Osteocyte (in vitro differentiated cells): ENCODE measurements at regions not wholly inside any gene's neighbourhood (a gene's known extent, or its start where the extent isn't known, plus 50 kb on each side); places are given as distances from the start of the nearest gene placed in this dataset.

ENCODE experiments used
- DNase-seq: peaks from one replicate; pipeline ENCODE4 v3.0.0; 2021; ENCODE audit warnings: mixed read lengths; ENCODE audit not compliant: unreplicated experiment; ENCODE audit errors: extremely low spot score
- H3K27ac Mint-ChIP-seq: one replicate; pipeline ENCODE4 v1.8.0; 2021; ENCODE audit warnings: mild to moderate bottlenecking, mixed read lengths; ENCODE audit not compliant: unreplicated experiment
- H3K27me3 Mint-ChIP-seq: one replicate; pipeline ENCODE4 v1.8.0; 2021; ENCODE audit warnings: mixed read lengths; ENCODE audit not compliant: unreplicated experiment
- H3K36me3 Mint-ChIP-seq: one replicate; pipeline ENCODE4 v1.8.0; 2021; ENCODE audit warnings: mixed read lengths; ENCODE audit not compliant: unreplicated experiment
- H3K4me1 Mint-ChIP-seq: one replicate; pipeline ENCODE4 v1.8.0; 2021; ENCODE audit warnings: mixed read lengths; ENCODE audit not compliant: unreplicated experiment
- H3K4me3 Mint-ChIP-seq: one replicate; pipeline ENCODE4 v1.8.0; 2021; ENCODE audit warnings: mild to moderate bottlenecking, moderate library complexity, mixed read lengths; ENCODE audit not compliant: unreplicated experiment
- H3K9me3 Mint-ChIP-seq: one replicate; pipeline ENCODE4 v1.8.0; 2021; ENCODE audit warnings: mixed read lengths; ENCODE audit not compliant: unreplicated experiment
- TF ChIP-seq, protein P1 (sequence below): fragments of 200-600 bp; sonication (generic); IDR thresholded peaks from 2 replicates; pipeline ENCODE4 v1.5.0; 2021; ENCODE audit warnings: antibody characterized with exemption, mild to moderate bottlenecking, moderate library complexity

DNA sequence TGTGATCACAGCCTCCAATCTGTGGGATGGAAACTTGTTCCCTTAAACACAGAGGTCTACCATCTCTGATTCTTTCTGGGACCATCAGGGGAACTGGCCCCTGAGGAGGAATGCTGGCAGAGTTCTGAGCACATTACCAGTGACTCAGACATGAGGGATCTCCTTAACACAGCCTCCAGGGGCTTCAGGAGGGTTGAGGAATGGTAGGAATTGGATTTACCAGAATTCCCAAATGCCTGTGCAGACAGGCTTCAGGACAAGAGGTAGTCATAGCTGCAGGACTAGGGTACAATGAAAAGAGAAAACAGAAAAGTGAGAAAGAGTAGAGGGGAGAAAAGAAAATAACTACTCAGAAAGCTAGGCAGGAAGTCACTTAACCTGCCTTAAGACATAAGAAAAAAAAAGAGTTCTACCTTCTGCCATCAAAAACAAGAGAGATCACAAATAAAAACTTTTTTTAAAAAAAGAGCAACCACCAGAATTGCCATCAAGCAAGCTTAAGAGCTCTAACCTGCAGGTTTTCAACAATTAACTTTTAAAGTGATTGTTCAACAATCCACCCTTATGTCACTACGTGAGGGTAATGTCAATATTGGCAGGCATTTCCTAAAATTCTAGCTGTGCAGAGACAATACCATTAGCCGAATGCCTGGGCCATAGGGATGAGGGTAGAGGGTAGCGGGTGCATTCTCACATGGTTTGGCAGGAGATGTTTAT is 524.4 kb downstream of the BCL11A start:
- H3K27ac Mint-ChIP-seq = no peak overlapping the region
- H3K4me3 Mint-ChIP-seq = no peak overlapping the region
- DNase-seq = no peak
- H3K9me3 Mint-ChIP-seq = peaks cover 14% of the 10 kb centered on the region
- TF ChIP-seq, protein P1, sequence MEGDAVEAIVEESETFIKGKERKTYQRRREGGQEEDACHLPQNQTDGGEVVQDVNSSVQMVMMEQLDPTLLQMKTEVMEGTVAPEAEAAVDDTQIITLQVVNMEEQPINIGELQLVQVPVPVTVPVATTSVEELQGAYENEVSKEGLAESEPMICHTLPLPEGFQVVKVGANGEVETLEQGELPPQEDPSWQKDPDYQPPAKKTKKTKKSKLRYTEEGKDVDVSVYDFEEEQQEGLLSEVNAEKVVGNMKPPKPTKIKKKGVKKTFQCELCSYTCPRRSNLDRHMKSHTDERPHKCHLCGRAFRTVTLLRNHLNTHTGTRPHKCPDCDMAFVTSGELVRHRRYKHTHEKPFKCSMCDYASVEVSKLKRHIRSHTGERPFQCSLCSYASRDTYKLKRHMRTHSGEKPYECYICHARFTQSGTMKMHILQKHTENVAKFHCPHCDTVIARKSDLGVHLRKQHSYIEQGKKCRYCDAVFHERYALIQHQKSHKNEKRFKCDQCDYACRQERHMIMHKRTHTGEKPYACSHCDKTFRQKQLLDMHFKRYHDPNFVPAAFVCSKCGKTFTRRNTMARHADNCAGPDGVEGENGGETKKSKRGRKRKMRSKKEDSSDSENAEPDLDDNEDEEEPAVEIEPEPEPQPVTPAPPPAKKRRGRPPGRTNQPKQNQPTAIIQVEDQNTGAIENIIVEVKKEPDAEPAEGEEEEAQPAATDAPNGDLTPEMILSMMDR = no peak
- H3K4me1 Mint-ChIP-seq = no peaks in the 10 kb centered on the region
- no peaks in the 10 kb centered on the region for H3K27me3 Mint-ChIP-seq
- no peaks in the 10 kb centered on the region for H3K36me3 Mint-ChIP-seq

DNA sequence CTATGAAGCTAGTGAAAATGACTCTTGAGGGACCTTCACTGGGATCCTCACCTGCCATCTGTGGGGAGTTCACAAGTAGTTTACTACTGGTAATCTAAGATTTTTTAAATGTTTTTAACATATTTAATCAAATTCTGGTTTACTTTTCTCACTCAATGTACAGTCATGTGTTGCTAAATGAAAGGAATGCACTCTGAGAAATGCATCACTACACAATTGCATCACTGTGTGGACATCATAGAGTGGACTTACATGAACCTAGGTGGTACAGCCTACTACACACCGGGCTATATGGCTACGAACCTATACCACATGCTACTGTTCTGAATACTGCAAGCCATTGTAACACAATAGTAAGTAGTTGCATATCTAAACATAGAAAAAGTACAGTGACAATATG is 528.0 kb downstream of the BCL11A start:
- no peak overlapping the region for H3K27ac Mint-ChIP-seq
- no peak for DNase-seq
- H3K9me3 Mint-ChIP-seq = peaks cover 3% of the 10 kb centered on the region
- no peaks in the 10 kb centered on the region for H3K27me3 Mint-ChIP-seq
- H3K4me3 Mint-ChIP-seq = no peak overlapping the region
- H3K36me3 Mint-ChIP-seq = no peaks in the 10 kb centered on the region
- H3K4me1 Mint-ChIP-seq = no peaks in the 10 kb centered on the region
- TF ChIP-seq, protein P1 = no peak

DNA sequence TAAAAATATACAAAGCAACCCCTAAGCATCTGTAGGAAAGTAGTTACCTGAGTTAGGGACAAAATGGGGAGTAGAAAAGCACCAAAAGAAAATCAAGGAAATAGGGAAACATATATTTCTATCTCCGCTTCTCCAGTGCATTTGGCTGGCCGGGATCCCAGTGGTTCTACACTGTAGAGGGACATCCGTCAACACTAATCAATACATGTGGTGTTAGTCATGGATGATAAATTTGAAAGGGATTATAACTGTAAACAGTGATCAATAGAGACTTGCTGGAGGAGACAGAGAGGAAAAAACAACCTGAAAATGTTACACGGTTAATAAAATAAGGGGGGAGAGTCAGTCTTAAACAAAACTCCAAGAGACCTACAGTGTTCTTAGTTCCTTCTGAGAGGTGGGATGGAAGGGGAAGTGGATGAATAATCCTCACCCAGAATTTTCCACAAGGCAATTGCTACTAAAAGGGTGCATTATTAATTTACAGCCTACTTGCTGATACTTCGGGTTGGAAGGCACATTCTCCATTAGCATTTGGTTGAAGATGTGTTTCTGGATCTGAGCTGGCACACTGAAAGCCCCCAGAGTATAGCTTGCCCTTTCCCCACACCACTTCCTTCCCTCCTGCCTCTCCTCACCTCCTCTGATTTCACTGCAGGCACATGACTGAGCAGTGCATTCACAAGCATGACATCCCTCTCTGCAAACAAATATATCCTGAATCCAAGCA is 530.0 kb downstream of the BCL11A start:
- Mint-ChIP-seq H3K27ac (no peak overlapping the region), H3K27me3 (peaks cover 2% of the 10 kb centered on the region), H3K36me3 (no peaks in the 10 kb centered on the region), H3K4me1 (no peaks in the 10 kb centered on the region), H3K4me3 (no peak overlapping the region), H3K9me3 (peaks cover 6% of the 10 kb centered on the region)
- no peak for DNase-seq
- TF ChIP-seq, protein P1 = no peak

DNA sequence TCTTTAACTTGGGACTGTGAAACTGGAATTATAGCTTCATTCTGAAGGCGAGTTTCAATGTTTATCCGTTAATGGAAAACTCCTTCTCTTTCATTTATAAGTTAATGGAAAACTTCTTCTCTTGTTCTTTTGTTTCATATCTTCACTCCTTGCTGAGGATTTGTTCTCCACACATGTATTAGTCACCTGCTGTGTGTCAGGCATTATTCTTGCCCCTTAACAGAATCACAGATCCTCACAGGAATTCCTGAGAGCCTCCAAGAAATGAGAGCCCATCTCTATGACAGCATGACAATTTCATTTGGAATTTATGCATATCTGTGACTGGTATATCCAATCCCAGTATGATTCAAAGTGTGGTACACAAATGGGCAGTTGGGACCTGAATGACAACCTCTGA is 545.8 kb downstream of the BCL11A start:
- H3K27me3 Mint-ChIP-seq = peaks cover 3% of the 10 kb centered on the region
- no peaks in the 10 kb centered on the region for H3K4me1 Mint-ChIP-seq
- no peak for DNase-seq
- H3K36me3 Mint-ChIP-seq = no peaks in the 10 kb centered on the region
- H3K9me3 Mint-ChIP-seq = no peaks in the 10 kb centered on the region
- no peak overlapping the region for H3K27ac Mint-ChIP-seq
- no peak overlapping the region for H3K4me3 Mint-ChIP-seq
- TF ChIP-seq, protein P1 = no peak

DNA sequence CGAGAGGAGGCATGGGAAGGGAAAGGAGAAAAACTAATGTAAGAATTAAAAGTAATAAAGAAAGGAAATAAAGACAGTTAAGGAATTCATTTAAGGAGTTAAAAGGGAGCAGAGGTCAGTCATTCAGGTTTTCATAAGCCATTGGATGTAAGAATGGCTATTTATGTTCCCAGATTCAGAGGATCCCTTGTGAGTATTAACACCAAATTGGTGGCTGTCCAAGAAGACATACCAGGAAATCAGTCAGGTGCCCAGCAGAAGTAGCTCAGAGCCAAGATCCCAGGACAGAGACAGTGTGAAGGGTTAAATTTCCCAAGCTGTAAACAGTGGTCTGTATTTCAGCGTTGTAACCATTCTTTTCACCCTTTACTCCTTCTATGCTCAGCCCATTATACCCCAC is 550.4 kb downstream of the BCL11A start:
- Mint-ChIP-seq H3K36me3 (no peaks in the 10 kb centered on the region), H3K9me3 (peaks cover 8% of the 10 kb centered on the region), H3K4me1 (no peaks in the 10 kb centered on the region), H3K27me3 (peaks cover 3% of the 10 kb centered on the region), H3K27ac (no peak overlapping the region), H3K4me3 (no peak overlapping the region)
- TF ChIP-seq, protein P1 = no peak
- no peak for DNase-seq
